Ishikawa (cell line): ENCODE measurements at regions not wholly inside any gene's neighbourhood (a gene's known extent, or its start where the extent isn't known, plus 50 kb on each side); places are given as distances from the start of the nearest gene placed in this dataset.

Experiments used
- CEBPB ChIP-seq: IDR thresholded peaks from 2 replicates; pipeline ENCODE4 v1.6.1; 2012
- CREB1 ChIP-seq: IDR thresholded peaks from 2 replicates; pipeline ENCODE4 v1.6.1; 2012; ENCODE audit warnings: low read depth
- EGR1 ChIP-seq: IDR thresholded peaks from 2 replicates; pipeline ENCODE4 v1.6.1; 2012
- EP300 ChIP-seq: IDR thresholded peaks from 2 replicates; pipeline ENCODE4 v1.6.1; 2012; ENCODE audit warnings: borderline replicate concordance
- FOXM1 ChIP-seq: IDR thresholded peaks from 2 replicates; pipeline ENCODE4 v1.6.1; 2012; ENCODE audit warnings: low read depth, borderline replicate concordance
- NFIC ChIP-seq: IDR thresholded peaks from 2 replicates; pipeline ENCODE4 v1.6.1; 2012
- RAD21 ChIP-seq: IDR thresholded peaks from 2 replicates; pipeline ENCODE4 v1.6.1; 2012; ENCODE audit warnings: low read depth
- TAF1 ChIP-seq: IDR thresholded peaks from 2 replicates; pipeline ENCODE4 v1.6.1; 2012; ENCODE audit warnings: low read depth, mild to moderate bottlenecking
- TCF12 ChIP-seq: IDR thresholded peaks from 2 replicates; pipeline ENCODE4 v1.6.1; 2012; ENCODE audit warnings: low read depth
- TEAD4 ChIP-seq: IDR thresholded peaks from 2 replicates; pipeline ENCODE4 v1.6.1; 2012
- YY1 ChIP-seq: IDR thresholded peaks from 2 replicates; pipeline ENCODE4 v1.6.1; 2012; ENCODE audit warnings: low read depth
- ZBTB7A ChIP-seq: IDR thresholded peaks from 2 replicates; pipeline ENCODE4 v1.6.1; 2012; ENCODE audit warnings: low read depth
- TF ChIP-seq, protein P1 (sequence below): IDR thresholded peaks from 2 replicates; pipeline ENCODE4 v1.6.1; 2012
- TF ChIP-seq, protein P2 (sequence below): IDR thresholded peaks from 2 replicates; pipeline ENCODE4 v1.6.1; 2012; ENCODE audit warnings: low read depth, mild to moderate bottlenecking
- TF ChIP-seq, protein P3 (sequence below): IDR thresholded peaks from 2 replicates; pipeline ENCODE4 v1.6.1; 2012

DNA sequence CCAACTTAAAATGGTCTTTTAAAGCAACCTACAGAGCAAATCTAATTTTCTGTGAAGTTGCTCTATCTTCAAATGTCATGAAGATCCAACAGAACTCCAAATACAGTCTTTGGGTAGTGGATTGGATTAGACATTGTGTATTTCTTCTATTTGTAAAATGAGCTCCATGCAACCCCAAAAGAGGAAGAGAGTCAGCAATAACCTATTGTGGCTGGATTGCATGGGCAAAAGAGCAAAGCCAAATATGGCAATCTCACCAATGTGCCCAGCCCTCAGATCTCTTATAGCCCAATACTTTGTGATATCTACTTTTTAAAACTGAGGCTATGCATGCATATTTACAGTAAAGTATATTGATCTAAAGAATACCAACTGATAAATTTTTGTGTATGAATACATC lies 146.3 kb downstream of the TXNL1 start:
- TF ChIP-seq TAF1 (no peak), NFIC (no peak), ZBTB7A (no peak), TCF12 (no peak), RAD21 (no peak), YY1 (no peak), EP300 (no peak), EGR1 (no peak), CEBPB (no peak), FOXM1 (no peak), TEAD4 (no peak), CREB1 (no peak)
- TF ChIP-seq, protein P1, sequence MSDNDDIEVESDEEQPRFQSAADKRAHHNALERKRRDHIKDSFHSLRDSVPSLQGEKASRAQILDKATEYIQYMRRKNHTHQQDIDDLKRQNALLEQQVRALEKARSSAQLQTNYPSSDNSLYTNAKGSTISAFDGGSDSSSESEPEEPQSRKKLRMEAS = no peak
- TF ChIP-seq, protein P2, sequence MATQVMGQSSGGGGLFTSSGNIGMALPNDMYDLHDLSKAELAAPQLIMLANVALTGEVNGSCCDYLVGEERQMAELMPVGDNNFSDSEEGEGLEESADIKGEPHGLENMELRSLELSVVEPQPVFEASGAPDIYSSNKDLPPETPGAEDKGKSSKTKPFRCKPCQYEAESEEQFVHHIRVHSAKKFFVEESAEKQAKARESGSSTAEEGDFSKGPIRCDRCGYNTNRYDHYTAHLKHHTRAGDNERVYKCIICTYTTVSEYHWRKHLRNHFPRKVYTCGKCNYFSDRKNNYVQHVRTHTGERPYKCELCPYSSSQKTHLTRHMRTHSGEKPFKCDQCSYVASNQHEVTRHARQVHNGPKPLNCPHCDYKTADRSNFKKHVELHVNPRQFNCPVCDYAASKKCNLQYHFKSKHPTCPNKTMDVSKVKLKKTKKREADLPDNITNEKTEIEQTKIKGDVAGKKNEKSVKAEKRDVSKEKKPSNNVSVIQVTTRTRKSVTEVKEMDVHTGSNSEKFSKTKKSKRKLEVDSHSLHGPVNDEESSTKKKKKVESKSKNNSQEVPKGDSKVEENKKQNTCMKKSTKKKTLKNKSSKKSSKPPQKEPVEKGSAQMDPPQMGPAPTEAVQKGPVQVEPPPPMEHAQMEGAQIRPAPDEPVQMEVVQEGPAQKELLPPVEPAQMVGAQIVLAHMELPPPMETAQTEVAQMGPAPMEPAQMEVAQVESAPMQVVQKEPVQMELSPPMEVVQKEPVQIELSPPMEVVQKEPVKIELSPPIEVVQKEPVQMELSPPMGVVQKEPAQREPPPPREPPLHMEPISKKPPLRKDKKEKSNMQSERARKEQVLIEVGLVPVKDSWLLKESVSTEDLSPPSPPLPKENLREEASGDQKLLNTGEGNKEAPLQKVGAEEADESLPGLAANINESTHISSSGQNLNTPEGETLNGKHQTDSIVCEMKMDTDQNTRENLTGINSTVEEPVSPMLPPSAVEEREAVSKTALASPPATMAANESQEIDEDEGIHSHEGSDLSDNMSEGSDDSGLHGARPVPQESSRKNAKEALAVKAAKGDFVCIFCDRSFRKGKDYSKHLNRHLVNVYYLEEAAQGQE = no peak
- TF ChIP-seq, protein P3, sequence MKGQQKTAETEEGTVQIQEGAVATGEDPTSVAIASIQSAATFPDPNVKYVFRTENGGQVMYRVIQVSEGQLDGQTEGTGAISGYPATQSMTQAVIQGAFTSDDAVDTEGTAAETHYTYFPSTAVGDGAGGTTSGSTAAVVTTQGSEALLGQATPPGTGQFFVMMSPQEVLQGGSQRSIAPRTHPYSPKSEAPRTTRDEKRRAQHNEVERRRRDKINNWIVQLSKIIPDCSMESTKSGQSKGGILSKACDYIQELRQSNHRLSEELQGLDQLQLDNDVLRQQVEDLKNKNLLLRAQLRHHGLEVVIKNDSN = no peak

DNA sequence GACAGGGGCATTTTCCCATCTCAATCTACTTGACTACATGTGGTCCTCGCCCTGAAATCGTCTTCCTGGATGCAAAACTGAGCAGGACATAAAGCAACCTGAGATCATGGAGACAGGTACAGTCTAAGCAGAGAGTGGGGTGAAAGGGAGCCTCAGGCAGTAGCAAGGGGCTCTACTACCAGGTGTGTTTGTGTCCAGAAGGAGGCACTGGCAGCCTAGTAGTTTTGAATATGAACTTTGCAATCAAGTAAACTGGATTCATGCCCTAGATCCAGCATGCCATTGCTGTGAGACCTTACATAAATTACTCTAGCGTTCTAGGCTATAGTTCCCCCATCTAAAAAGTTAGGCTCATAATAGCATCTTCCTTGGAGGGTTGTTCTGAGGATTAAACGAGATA lies 147.4 kb downstream of the TXNL1 start:
- TF ChIP-seq EGR1 = no peak
- no peak for TF ChIP-seq NFIC
- TF ChIP-seq, protein P1 = no peak
- TF ChIP-seq FOXM1 = no peak
- TF ChIP-seq, protein P3 = no peak
- no peak for TF ChIP-seq YY1
- no peak for TF ChIP-seq CREB1
- no peak for TF ChIP-seq TAF1
- TF ChIP-seq, protein P2 = no peak
- no peak for TF ChIP-seq EP300
- no peak for TF ChIP-seq TEAD4
- no peak for TF ChIP-seq ZBTB7A
- no peak for TF ChIP-seq TCF12
- no peak for TF ChIP-seq RAD21

DNA sequence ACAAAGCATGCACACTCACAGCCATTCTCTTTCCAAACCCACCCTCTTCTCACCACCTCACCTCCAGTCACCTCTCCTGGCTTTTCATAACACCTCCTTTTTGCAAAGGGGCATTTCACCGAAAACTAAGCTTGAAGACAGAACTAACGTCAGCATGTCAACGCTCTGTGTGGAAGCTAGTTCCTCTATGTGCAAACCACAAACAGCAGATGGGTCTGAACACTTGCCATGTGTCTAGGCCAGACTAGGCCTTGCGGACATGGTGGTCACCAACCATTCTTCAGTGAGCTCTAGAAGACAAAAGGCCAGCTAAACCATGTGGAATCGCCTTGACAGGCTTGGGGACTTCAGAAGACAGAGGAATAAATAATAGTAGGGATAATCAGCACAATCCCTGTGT lies 148.5 kb downstream of the TXNL1 start:
- no peak for TF ChIP-seq CREB1
- TF ChIP-seq EGR1 = no peak
- TF ChIP-seq CEBPB = no peak
- no peak for TF ChIP-seq YY1
- no peak for TF ChIP-seq TEAD4
- no peak for TF ChIP-seq TCF12
- TF ChIP-seq, protein P3 = no peak
- TF ChIP-seq EP300 = no peak
- TF ChIP-seq ZBTB7A = no peak
- TF ChIP-seq, protein P1 = no peak
- TF ChIP-seq, protein P2 = no peak
- TF ChIP-seq FOXM1 = no peak
- TF ChIP-seq TAF1 = no peak

DNA sequence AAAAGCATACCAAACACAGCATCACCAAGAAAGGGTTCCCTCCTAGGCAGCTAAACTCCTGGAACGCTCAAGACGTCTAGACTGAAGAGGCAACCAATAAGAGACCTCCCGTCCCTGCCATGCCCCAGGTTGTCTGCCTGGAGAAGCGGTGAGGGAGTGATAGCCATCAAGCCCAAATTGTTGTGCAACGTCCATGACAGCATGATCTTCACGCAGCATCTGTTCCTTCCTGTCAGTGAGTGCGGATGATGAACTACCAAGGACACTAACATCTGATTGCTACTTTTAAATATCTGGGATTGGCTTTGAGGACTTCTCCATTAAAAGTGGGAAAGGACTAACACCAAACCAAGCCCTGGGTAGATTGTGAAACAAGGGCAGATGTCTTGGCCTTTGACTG lies 149.7 kb downstream of the TXNL1 start:
- TF ChIP-seq CREB1 (no peak), NFIC (no peak), EP300 (no peak), EGR1 (no peak), YY1 (no peak), FOXM1 (no peak), TCF12 (no peak), RAD21 (no peak), TEAD4 (no peak)
- TF ChIP-seq, protein P3 = no peak
- TF ChIP-seq, protein P1 = no peak
- TF ChIP-seq, protein P2 = no peak
